ENCODE measurements at regions not wholly inside any gene's neighbourhood (a gene's known extent, or its start where the extent isn't known, plus 50 kb on each side); places are given as distances from the start of the nearest gene placed in this dataset.

DNA sequence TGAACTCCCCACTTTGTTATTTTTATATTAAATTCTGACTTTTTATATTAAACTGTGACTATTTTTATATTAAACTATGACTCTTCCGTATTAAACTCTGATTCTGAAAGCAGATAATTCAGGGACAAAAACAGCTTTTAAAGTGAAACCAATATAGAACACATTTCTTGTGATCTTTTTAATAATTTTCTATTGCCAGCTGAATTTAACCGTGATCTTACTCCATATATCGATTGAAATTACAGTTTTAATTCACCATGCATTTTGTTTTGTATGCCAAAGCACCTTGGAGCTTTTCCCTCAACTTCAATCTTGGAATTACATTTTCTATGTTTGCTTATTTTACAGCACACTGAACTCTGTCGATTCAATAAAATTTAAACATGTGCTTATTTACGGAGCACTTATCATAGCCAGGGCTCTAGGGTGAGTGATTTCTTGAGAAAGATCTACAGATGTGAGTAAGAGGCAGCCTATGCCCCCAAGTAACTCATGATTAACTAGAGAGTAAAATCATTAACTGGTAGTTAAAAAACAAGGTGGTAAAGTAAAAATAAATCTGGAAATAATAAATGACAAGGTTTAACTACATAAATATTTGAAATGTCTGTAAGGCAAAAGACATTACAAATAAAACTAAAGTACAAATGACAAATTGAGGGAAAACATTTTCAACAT is 72.9 kb upstream of the ALDH1B1 start:
- H3K27me3 ChIP-seq (ENCODE audit: insufficient read depth, low read length, poor library complexity) = no peaks in the 10 kb centered on the region
- H3K79me1 ChIP-seq (ENCODE audit: low read length) = no peaks in the 10 kb centered on the region
- no peak overlapping the region for H4K8ac ChIP-seq (ENCODE audit: low read depth, low read length)
- no peak overlapping the region for H2BK5ac ChIP-seq (ENCODE audit: low read length)
- no peak overlapping the region for H2AK5ac ChIP-seq (ENCODE audit: low read length)
- no peak overlapping the region for H4K5ac ChIP-seq (ENCODE audit: low read length)
- no peak overlapping the region for H3K9ac ChIP-seq (ENCODE audit: low read length)
- no peak overlapping the region for H2BK15ac ChIP-seq (replicated peaks; ENCODE audit: low read depth)
- H3K4me3 ChIP-seq (ENCODE audit: low read length) = no peak overlapping the region
- no peak for DNase-seq
- H3K18ac ChIP-seq (ENCODE audit: low read length) = no peak overlapping the region
- no peak overlapping the region for H2BK120ac ChIP-seq (ENCODE audit: low read depth, low read length)
- H3K36me3 ChIP-seq (ENCODE audit: control insufficient read depth, insufficient read depth, low read length) = no peaks in the 10 kb centered on the region
- H3K79me2 ChIP-seq (ENCODE audit: control insufficient read depth, insufficient read depth, low read length) = no peaks in the 10 kb centered on the region
- no CpG with 5 or more reads among the region's 5 CpGs for WGBS (ENCODE audit: extremely low coverage, insufficient coverage, low lambda C conversion rate)
- no peak overlapping the region for H3K56ac ChIP-seq (ENCODE audit: low read length)
- H3K4me2 ChIP-seq (ENCODE audit: low read length) = no peak overlapping the region
- no peak overlapping the region for H3K4ac ChIP-seq (ENCODE audit: low read depth, low read length)
- no peak overlapping the region for H3K27ac ChIP-seq (ENCODE audit: low read depth, low read length)
- H3K4me1 ChIP-seq (ENCODE audit: control insufficient read depth, low read depth, low read length) = no peaks in the 10 kb centered on the region
- H3K23ac ChIP-seq (ENCODE audit: low read length) = no peak overlapping the region

DNA sequence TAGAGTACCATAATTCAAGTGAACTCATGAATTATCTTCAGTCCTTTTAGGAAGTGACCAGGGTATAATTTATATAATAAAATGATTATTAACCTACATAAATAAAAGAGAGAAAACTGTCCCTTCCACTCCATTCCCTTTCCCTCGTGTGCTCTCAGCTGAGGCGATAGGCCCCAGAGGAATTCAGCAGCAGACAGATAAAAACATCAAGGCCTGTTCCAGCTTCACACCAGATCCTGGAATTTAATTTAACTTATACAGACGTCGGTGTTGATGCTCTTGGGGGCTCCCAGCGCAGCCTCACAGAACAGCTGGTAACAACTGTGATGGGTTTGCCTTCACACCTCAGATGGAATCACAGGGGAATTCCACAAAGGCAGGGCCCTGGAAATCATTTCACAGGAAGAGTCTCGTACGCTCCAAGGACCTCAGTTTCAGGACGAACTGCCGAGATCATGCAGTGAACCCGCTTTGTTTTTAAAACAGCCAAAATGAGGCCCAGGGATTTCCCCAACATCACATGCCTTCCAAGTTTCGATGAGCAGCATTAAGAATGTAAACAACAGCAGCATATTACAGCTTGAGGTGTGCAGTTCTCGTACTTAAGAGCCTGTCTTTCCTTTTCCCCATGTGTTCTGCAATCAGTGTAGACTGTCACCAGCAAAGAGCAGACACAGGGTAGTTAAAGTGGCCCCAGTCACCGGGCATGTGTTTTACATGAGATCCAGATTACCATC is 73.6 kb upstream of the ALDH1B1 start:
- DNase-seq = peak; percentile 26

DNA sequence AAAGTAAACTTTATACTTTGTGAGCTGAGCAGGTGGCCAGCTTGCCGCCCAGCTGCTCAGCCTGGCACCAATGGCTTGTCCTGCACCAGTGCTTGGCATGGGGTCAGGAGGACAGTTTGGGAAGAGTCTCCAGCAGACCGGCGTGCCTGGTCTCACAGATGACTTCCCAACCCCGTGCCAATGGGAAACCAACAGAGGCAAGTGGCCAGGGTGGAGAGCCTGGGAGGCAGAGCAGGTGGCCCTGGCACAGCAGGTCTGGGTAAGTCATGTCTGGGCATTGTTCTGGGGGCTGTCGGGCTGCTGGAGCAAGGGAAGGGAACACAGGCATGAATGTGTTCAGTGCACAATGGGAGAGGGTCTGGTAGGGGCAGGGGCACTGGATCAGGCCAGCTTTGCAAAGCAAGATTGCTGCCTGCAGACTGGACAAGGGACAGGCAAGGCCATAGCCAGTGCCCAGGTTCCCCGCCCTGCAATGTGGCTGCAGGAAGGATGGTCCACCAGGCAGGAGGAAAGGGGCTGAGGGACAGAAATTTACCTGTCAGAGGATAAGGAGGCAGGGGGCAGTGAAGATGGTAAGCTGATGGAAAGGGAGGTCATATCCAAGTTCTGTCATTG is 76.2 kb upstream of the ALDH1B1 start:
- Histone ChIP-seq H3K36me3 (ENCODE audit: control insufficient read depth, insufficient read depth, low read length) (no peaks in the 10 kb centered on the region), H3K79me2 (ENCODE audit: control insufficient read depth, insufficient read depth, low read length) (no peaks in the 10 kb centered on the region), H4K5ac (ENCODE audit: low read length) (no peak overlapping the region), H3K4ac (ENCODE audit: low read depth, low read length) (no peak overlapping the region), H3K9ac (ENCODE audit: low read length) (no peak overlapping the region), H4K8ac (ENCODE audit: low read depth, low read length) (no peak overlapping the region), H3K27ac (ENCODE audit: low read depth, low read length) (no peak overlapping the region), H3K23ac (ENCODE audit: low read length) (no peak overlapping the region), H3K4me2 (ENCODE audit: low read length) (no peak overlapping the region), H3K4me3 (ENCODE audit: low read length) (no peak overlapping the region), H3K4me1 (ENCODE audit: control insufficient read depth, low read depth, low read length) (no peaks in the 10 kb centered on the region), H2BK120ac (ENCODE audit: low read depth, low read length) (no peak overlapping the region), H2BK15ac (replicated peaks; ENCODE audit: low read depth) (no peak overlapping the region), H3K56ac (ENCODE audit: low read length) (no peak overlapping the region), H3K79me1 (ENCODE audit: low read length) (no peaks in the 10 kb centered on the region), H3K27me3 (ENCODE audit: insufficient read depth, low read length, poor library complexity) (no peaks in the 10 kb centered on the region), H3K18ac (ENCODE audit: low read length) (no peak overlapping the region), H2AK5ac (ENCODE audit: low read length) (no peak overlapping the region), H2BK5ac (ENCODE audit: low read length) (no peak overlapping the region)
- DNase-seq = no peak
- no CpG with 5 or more reads among the region's 6 CpGs for WGBS (ENCODE audit: extremely low coverage, insufficient coverage, low lambda C conversion rate)

More for the DNA sequence above, 73.6 kb upstream of the ALDH1B1 start:
- no peak overlapping the region for H3K27ac ChIP-seq (ENCODE audit: low read depth, low read length)
- no peak overlapping the region for H3K4me3 ChIP-seq (ENCODE audit: low read length)
- H3K56ac ChIP-seq (ENCODE audit: low read length) = no peak overlapping the region
- no peak overlapping the region for H3K9ac ChIP-seq (ENCODE audit: low read length)
- H4K8ac ChIP-seq (ENCODE audit: low read depth, low read length) = no peak overlapping the region
- H3K4me2 ChIP-seq (ENCODE audit: low read length) = no peak overlapping the region
- H3K23ac ChIP-seq (ENCODE audit: low read length) = no peak overlapping the region
- H4K5ac ChIP-seq (ENCODE audit: low read length) = no peak overlapping the region
- no peaks in the 10 kb centered on the region for H3K36me3 ChIP-seq (ENCODE audit: control insufficient read depth, insufficient read depth, low read length)
- H2BK15ac ChIP-seq (replicated peaks; ENCODE audit: low read depth) = no peak overlapping the region
- no peak overlapping the region for H2BK5ac ChIP-seq (ENCODE audit: low read length)
- no peaks in the 10 kb centered on the region for H3K27me3 ChIP-seq (ENCODE audit: insufficient read depth, low read length, poor library complexity)
- no peaks in the 10 kb centered on the region for H3K4me1 ChIP-seq (ENCODE audit: control insufficient read depth, low read depth, low read length)
- H3K79me1 ChIP-seq (ENCODE audit: low read length) = no peaks in the 10 kb centered on the region
- no peak overlapping the region for H2BK120ac ChIP-seq (ENCODE audit: low read depth, low read length)
- no peaks in the 10 kb centered on the region for H3K79me2 ChIP-seq (ENCODE audit: control insufficient read depth, insufficient read depth, low read length)
- no peak overlapping the region for H3K4ac ChIP-seq (ENCODE audit: low read depth, low read length)
- no peak overlapping the region for H2AK5ac ChIP-seq (ENCODE audit: low read length)
- WGBS (ENCODE audit: extremely low coverage, insufficient coverage, low lambda C conversion rate) = no CpG with 5 or more reads among the region's 13 CpGs
- H3K18ac ChIP-seq (ENCODE audit: low read length) = no peak overlapping the region

DNA sequence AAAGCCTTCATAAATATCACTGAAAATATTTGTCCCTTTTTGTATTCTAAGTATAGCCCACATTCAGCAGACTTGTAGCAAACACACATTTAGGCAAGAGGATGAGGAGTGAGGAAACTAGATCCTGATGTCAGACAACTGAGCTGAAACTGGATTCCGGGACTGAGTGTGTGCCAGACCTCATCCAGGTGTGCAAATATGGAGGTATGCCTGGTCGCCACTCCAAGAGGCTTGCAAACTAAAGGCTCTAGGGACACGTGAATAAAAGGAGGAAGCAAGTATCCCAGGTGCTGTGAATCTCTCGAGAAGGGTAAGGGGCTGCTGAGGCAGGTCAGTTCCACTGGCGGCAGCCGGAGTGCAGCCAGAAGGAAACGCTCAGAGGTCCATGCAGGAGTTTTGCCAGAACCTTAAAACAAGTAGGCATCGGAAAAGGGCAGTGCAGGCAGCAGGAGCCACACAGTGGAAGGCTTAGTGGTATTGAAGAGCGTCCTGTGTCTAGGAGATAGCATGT is 77.4 kb upstream of the ALDH1B1 start:
- H3K9ac ChIP-seq (ENCODE audit: low read length) = no peak overlapping the region
- no peak overlapping the region for H2AK5ac ChIP-seq (ENCODE audit: low read length)
- WGBS (ENCODE audit: extremely low coverage, insufficient coverage, low lambda C conversion rate) = no CpG with 5 or more reads among the region's 9 CpGs
- H3K56ac ChIP-seq (ENCODE audit: low read length) = peak overlapping the region; percentile 10
- no peak overlapping the region for H4K5ac ChIP-seq (ENCODE audit: low read length)
- H3K27me3 ChIP-seq (ENCODE audit: insufficient read depth, low read length, poor library complexity) = no peaks in the 10 kb centered on the region
- DNase-seq = no peak
- H3K18ac ChIP-seq (ENCODE audit: low read length) = no peak overlapping the region
- no peaks in the 10 kb centered on the region for H3K4me1 ChIP-seq (ENCODE audit: control insufficient read depth, low read depth, low read length)
- no peak overlapping the region for H3K27ac ChIP-seq (ENCODE audit: low read depth, low read length)
- no peak overlapping the region for H3K4me3 ChIP-seq (ENCODE audit: low read length)
- no peak overlapping the region for H2BK120ac ChIP-seq (ENCODE audit: low read depth, low read length)
- H2BK5ac ChIP-seq (ENCODE audit: low read length) = no peak overlapping the region
- no peak overlapping the region for H2BK15ac ChIP-seq (replicated peaks; ENCODE audit: low read depth)
- no peak overlapping the region for H4K8ac ChIP-seq (ENCODE audit: low read depth, low read length)
- H3K36me3 ChIP-seq (ENCODE audit: control insufficient read depth, insufficient read depth, low read length) = no peaks in the 10 kb centered on the region
- H3K79me2 ChIP-seq (ENCODE audit: control insufficient read depth, insufficient read depth, low read length) = no peaks in the 10 kb centered on the region
- H3K4ac ChIP-seq (ENCODE audit: low read depth, low read length) = no peak overlapping the region
- no peak overlapping the region for H3K4me2 ChIP-seq (ENCODE audit: low read length)
- H3K23ac ChIP-seq (ENCODE audit: low read length) = no peak overlapping the region
- H3K79me1 ChIP-seq (ENCODE audit: low read length) = no peaks in the 10 kb centered on the region

DNA sequence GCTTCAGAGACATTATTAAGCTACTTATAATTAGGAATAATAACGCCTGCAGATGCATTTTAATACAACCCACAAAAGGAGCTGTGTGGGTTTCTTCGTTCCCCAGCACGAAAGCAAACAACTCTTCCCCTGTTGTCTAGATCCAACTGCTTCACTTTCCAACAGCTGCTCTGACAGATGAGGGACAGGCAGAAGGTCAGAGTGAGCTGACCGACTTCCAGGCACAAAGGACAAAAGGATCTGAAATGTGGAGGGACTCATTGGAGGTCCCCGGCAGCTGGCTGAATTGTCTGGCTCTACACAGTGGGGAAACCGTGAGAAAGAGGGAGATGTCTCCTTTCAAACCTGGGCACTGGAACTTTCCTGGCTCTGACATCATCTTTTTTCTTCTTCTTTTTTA is 79.1 kb upstream of the ALDH1B1 start:
- Histone ChIP-seq H3K56ac (ENCODE audit: low read length) (no peak overlapping the region), H3K27ac (ENCODE audit: low read depth, low read length) (no peak overlapping the region), H3K36me3 (ENCODE audit: control insufficient read depth, insufficient read depth, low read length) (no peaks in the 10 kb centered on the region), H3K79me2 (ENCODE audit: control insufficient read depth, insufficient read depth, low read length) (no peaks in the 10 kb centered on the region), H3K4ac (ENCODE audit: low read depth, low read length) (no peak overlapping the region), H2BK5ac (ENCODE audit: low read length) (no peak overlapping the region), H2AK5ac (ENCODE audit: low read length) (no peak overlapping the region), H3K79me1 (ENCODE audit: low read length) (no peaks in the 10 kb centered on the region), H4K8ac (ENCODE audit: low read depth, low read length) (no peak overlapping the region), H4K5ac (ENCODE audit: low read length) (no peak overlapping the region), H2BK120ac (ENCODE audit: low read depth, low read length) (no peak overlapping the region), H3K4me3 (ENCODE audit: low read length) (no peak overlapping the region), H2BK15ac (replicated peaks; ENCODE audit: low read depth) (no peak overlapping the region), H3K9ac (ENCODE audit: low read length) (no peak overlapping the region), H3K27me3 (ENCODE audit: insufficient read depth, low read length, poor library complexity) (no peaks in the 10 kb centered on the region), H3K4me2 (ENCODE audit: low read length) (no peak overlapping the region), H3K18ac (ENCODE audit: low read length) (no peak overlapping the region), H3K4me1 (ENCODE audit: control insufficient read depth, low read depth, low read length) (peaks cover 1% of the 10 kb centered on the region), H3K23ac (ENCODE audit: low read length) (no peak overlapping the region)
- no peak for DNase-seq
- no CpG with 5 or more reads among the region's 6 CpGs for WGBS (ENCODE audit: extremely low coverage, insufficient coverage, low lambda C conversion rate)

Data from mesendoderm (in vitro differentiated cells).